Neural cell (in vitro differentiated cells): ENCODE measurements at regions not wholly inside any gene's neighbourhood (a gene's known extent, or its start where the extent isn't known, plus 50 kb on each side); places are given as distances from the start of the nearest gene placed in this dataset.

Source experiments
- H2AFZ ChIP-seq: fragments of 200-600, 300-800 bp; sonication (generic), shearing (Covaris generic); 2 replicates; pipeline ENCODE4 v1.6.0; 2014; ENCODE audit warnings: low read depth, mild to moderate bottlenecking, antibody characterized with exemption, low read length, moderate library complexity
- H3F3A ChIP-seq: fragments of 200-600 bp; shearing (Covaris generic); 2 replicates; pipeline ENCODE4 v1.6.1; 2016; ENCODE audit warnings: mild to moderate bottlenecking, moderate library complexity, mixed read lengths, antibody characterized with exemption, low read length; ENCODE audit not compliant: insufficient read depth, poor library complexity, severe bottlenecking
- H3K27ac ChIP-seq: fragments of 200-600, 300-800 bp; sonication (generic), shearing (Covaris generic); 2 replicates; pipeline ENCODE4 v1.5.1; 2014; ENCODE audit warnings: mild to moderate bottlenecking, low read length, moderate library complexity
- H3K27me3 ChIP-seq: fragments of 300-800, 200-600 bp; sonication (generic), shearing (Covaris generic); 2 replicates; pipeline ENCODE4 v1.6.0; 2014; ENCODE audit warnings: mild to moderate bottlenecking, low read depth, low read length, moderate library complexity; ENCODE audit not compliant: insufficient read depth
- H3K36me3 ChIP-seq: fragments of 300-800, 200-600 bp; sonication (generic), shearing (Covaris generic); 2 replicates; pipeline ENCODE4 v1.5.1; 2014; ENCODE audit warnings: mild to moderate bottlenecking, antibody characterized with exemption, low read length, moderate library complexity; ENCODE audit not compliant: insufficient read depth
- H3K4me2 ChIP-seq: fragments of 300-800, 200-600 bp; sonication (generic), shearing (Covaris generic); 2 replicates; pipeline ENCODE4 v1.6.0; 2014; ENCODE audit warnings: mild to moderate bottlenecking, low read length
- H3K4me3 ChIP-seq: fragments of 300-800, 200-600 bp; sonication (generic), shearing (Covaris generic); 2 replicates; pipeline ENCODE4 v1.5.1; 2014; ENCODE audit warnings: mild to moderate bottlenecking, low read length, moderate library complexity
- H3K79me2 ChIP-seq: fragments of 200-600 bp; shearing (Covaris generic); replicated peaks from 2 replicates; pipeline ENCODE4 v1.6.0; 2014; ENCODE audit warnings: mild to moderate bottlenecking, low read length, moderate library complexity; ENCODE audit not compliant: insufficient read depth
- H3K9ac ChIP-seq: fragments of 300-800, 200-600 bp; sonication (generic), shearing (Covaris generic); 2 replicates; pipeline ENCODE4 v1.6.1; 2016; ENCODE audit warnings: mild to moderate bottlenecking, low read length, mixed read lengths
- H3K9me2 ChIP-seq: fragments of 200-600 bp; shearing (Covaris generic); 2 replicates; pipeline ENCODE4 v1.6.1; 2016; ENCODE audit warnings: mild to moderate bottlenecking, low read length, mixed read lengths; ENCODE audit not compliant: insufficient read depth
- H3K9me3 ChIP-seq: fragments of 200-600, 300-800 bp; sonication (generic), shearing (Covaris generic); 2 replicates; pipeline ENCODE4 v1.6.1; 2016; ENCODE audit warnings: mild to moderate bottlenecking, mixed run types, low read length, moderate library complexity, mixed read lengths
- H4K20me1 ChIP-seq: fragments of 200-600 bp; shearing (Covaris generic); 2 replicates; pipeline ENCODE4 v1.6.1; 2016; ENCODE audit warnings: mild to moderate bottlenecking, mixed run types; ENCODE audit not compliant: insufficient read depth
- CTCF ChIP-seq: fragments of 450-650 bp; IDR thresholded peaks from 2 replicates; pipeline ENCODE4 v1.5.1; 2014; ENCODE audit warnings: antibody characterized with exemption, mild to moderate bottlenecking, moderate library complexity; ENCODE audit not compliant: poor library complexity, severe bottlenecking
- EP300 ChIP-seq: fragments of 450-650 bp; conservative IDR thresholded peaks from 2 replicates; pipeline ENCODE4 v1.6.1; 2014; ENCODE audit warnings: antibody characterized with exemption, mild to moderate bottlenecking, moderate library complexity; ENCODE audit not compliant: poor library complexity, severe bottlenecking
- EZH2 ChIP-seq: fragments of 200-600, 300-800 bp; shearing (Covaris generic), sonication (generic); IDR thresholded peaks from 2 replicates; pipeline ENCODE4 v1.6.1; 2014; ENCODE audit warnings: antibody characterized with exemption, low read length, borderline replicate concordance, mild to moderate bottlenecking; ENCODE audit not compliant: insufficient read depth, poor library complexity, severe bottlenecking
- MXI1 ChIP-seq: fragments of 450-650 bp; conservative IDR thresholded peaks from 2 replicates; pipeline ENCODE4 v1.6.1; 2014; ENCODE audit warnings: antibody characterized with exemption, mild to moderate bottlenecking; ENCODE audit not compliant: poor library complexity, severe bottlenecking
- POLR2AphosphoS5 ChIP-seq: IDR thresholded peaks from 2 replicates; pipeline ENCODE4 v1.6.1; 2012
- RAD21 ChIP-seq: fragments of 450-650 bp; conservative IDR thresholded peaks from 2 replicates; pipeline ENCODE4 v1.6.1; 2014; ENCODE audit warnings: antibody characterized with exemption, mild to moderate bottlenecking, moderate library complexity
- REST ChIP-seq: IDR thresholded peaks from 2 replicates; pipeline ENCODE4 v1.6.1; 2012; ENCODE audit warnings: borderline replicate concordance
- SMC3 ChIP-seq: fragments of 450-650 bp; conservative IDR thresholded peaks from 2 replicates; pipeline ENCODE4 v1.6.1; 2014; ENCODE audit warnings: antibody characterized with exemption, mild to moderate bottlenecking, moderate library complexity; ENCODE audit not compliant: poor library complexity
- TAF1 ChIP-seq: IDR thresholded peaks from 2 replicates; pipeline ENCODE4 v1.6.1; 2012; ENCODE audit warnings: low read depth

- TF ChIP-seq REST, result no peak
- no peak for TF ChIP-seq MXI1
- no peak for TF ChIP-seq EZH2
- no peak for TF ChIP-seq RAD21
- no peak for TF ChIP-seq TAF1
- TF ChIP-seq EP300, result no peak
- no peak for TF ChIP-seq SMC3
- no peak for TF ChIP-seq POLR2AphosphoS5
- Histone ChIP-seq H3K79me2 (no peaks in the 10 kb centered on the region), H3K9me2 (no peaks in the 10 kb centered on the region), H3F3A (no peaks in the 10 kb centered on the region), H3K4me2 (no peak overlapping the region), H3K9ac (no peak overlapping the region), H4K20me1 (no peaks in the 10 kb centered on the region), H3K9me3 (no peaks in the 10 kb centered on the region), H2AFZ (no peak overlapping the region), H3K36me3 (no peaks in the 10 kb centered on the region), H3K27me3 (no peaks in the 10 kb centered on the region), H3K27ac (no peak overlapping the region), H3K4me3 (no peak overlapping the region)
These were observed 71.4 kb upstream of the CDH20 start for GRCh38 chr18:61261870-61262269.

- no peaks in the 10 kb centered on the region for H4K20me1 ChIP-seq
- no peak overlapping the region for H3K4me3 ChIP-seq
- no peaks in the 10 kb centered on the region for H3K36me3 ChIP-seq
- no peaks in the 10 kb centered on the region for H3K27me3 ChIP-seq
- no peak overlapping the region for H3K4me2 ChIP-seq
- no peaks in the 10 kb centered on the region for H3K9me3 ChIP-seq
- no peaks in the 10 kb centered on the region for H3K79me2 ChIP-seq
- H3K9ac ChIP-seq, result no peak overlapping the region
- H3F3A ChIP-seq, result no peaks in the 10 kb centered on the region
- TF ChIP-seq MXI1 (no peak), EP300 (no peak), EZH2 (no peak), POLR2AphosphoS5 (no peak), RAD21 (no peak), CTCF (no peak), REST (no peak), TAF1 (no peak), SMC3 (no peak)
- H3K9me2 ChIP-seq, result no peaks in the 10 kb centered on the region
- H3K27ac ChIP-seq, result no peak overlapping the region
- no peak overlapping the region for H2AFZ ChIP-seq
These were observed 60.4 kb upstream of the CDH20 start for GRCh38 chr18:61272793-61273192.
